HG03064 (cell line): ENCODE measurements at regions not wholly inside any gene's neighbourhood (a gene's known extent, or its start where the extent isn't known, plus 50 kb on each side); places are given as distances from the start of the nearest gene placed in this dataset.

Experiments used
- ATAC-seq: cut with Tn5 transposase; IDR thresholded peaks from one replicate; pipeline ENCODE4 v1.9.1; 2021; ENCODE audit warnings: low read depth; ENCODE audit not compliant: unreplicated experiment

DNA sequence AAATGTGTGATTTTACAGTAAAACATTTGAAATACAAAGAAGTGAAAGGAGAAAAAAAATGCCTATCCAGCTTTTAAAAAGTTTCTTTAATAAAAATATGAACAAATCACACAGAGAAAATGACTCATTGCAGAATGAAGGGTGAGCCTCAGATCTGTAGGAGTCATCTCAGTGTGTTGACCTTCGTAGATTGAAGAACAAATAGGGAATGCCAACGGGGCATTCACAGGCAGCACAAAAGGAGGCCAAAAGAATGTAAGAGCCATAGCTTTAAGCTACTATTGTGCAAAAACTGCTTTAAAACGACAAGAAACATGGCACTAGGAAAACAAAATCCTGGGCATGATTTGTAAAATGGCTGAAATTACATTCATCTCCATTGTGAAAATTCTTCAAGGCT is 782.7 kb upstream of the CELF2 start:
- no peak for ATAC-seq

- no peak for ATAC-seq
Measured at GRCh38 chr10:10247585-10247984, 770.1 kb upstream of the CELF2 start.

DNA sequence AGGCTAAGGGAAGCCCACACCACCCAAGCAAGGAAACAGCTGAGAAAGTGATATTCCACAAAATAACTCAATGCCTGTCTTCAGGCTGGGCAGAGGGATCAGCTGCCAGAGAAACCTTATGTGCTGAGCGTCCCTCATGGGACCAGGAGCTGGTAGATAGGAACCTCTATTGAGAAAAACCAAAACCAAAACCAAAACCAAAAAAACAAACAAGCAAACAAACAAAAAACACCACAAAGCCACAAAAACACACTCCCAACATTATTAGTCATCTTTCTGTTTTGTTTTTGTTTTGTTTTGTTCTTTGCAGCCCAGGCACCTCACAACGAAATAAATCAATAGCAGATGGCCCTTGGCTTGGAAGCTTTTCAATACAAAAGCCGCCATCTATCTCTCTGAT is 760.8 kb upstream of the CELF2 start:
- ATAC-seq, result no peak

DNA sequence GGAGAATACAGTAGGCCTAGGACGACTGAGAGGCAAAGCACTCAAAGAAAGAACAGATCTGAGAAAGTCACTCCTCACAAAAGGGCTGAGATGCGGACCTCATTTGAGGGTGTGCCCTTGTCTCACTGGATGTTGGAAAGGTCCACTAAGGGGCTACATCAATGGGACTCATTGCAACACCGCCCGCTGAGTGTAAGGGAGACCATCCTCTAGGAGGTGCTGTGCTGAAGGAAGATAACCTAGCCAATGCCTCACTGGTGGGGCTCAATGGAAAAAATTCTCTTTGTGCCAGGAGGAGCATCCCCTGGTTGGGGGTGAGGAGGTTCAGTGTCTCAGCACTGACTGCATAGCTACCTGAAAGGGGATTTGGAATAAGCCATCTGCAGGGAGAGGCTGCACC is 758.7 kb upstream of the CELF2 start:
- no peak for ATAC-seq

DNA sequence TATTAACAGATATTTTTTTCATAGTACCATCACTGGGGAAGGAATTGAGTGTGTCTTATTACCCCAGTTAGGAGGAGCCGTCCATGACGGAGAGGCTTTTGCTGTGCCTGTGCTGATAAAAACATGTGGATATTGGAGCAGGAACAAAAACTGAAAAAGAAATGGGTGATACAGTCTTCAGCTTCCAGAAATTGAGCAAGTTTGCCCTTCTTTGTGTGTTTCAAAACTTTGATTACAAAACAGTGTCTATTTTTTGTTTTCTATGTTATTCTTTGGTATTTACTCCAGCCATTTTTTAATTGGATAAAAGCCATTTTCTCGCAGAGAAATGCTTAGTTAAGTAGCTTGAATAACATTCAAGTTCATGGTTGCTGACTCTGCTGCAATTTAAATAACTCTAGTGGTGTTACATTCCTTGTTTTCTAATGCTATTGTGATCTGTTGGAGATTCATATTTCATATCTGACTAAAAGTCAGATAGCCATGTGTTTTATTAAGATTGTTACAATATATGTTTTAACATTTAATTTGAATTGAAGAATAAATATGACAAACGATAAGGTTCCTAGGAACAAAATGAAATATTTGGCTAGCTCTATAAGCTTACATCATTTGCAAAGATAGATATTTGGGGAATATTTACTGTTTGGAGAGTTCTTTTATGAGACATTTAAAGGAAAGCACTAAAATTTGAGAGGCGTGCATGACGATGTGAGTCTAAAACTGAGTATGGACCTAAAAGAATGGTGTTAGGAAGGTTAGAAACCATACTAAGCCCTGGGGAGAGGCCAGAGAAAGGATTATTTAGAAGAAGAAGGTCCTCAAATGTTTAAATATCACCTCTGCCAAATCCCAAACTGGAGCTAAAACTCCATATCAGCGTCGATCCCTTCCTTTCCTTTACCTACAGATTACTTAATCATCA is 747.3 kb upstream of the CELF2 start:
- no peak for ATAC-seq

DNA sequence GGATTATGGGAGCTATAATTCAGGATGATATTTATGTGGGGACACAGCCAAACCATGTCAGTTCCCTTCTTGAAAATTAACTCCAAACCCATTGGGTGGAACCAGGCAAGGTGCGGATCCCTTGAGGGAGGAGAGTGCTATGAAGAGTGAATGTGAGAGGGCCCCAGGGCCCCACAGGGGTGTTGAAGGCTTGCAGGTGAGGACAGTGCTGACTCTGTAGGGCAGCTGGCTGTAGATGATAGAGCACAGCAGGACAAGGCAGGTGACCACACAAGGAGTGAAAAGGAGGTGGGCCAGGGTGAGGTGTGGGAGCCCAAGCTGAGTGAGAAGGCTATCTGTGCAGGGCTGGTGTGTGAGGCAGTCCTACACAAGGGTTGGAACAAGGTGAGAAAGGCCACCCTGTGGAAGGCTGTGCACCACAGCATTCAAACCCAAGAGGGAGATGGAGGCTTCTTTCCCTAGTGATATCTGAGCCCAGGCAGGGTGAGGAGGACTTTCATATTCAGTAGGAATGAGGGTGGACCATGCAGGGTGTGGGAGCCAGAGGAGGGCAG is 746.0 kb upstream of the CELF2 start:
- ATAC-seq, result no peak

GRCh38 chr10:10273661-10274060 is 744.0 kb upstream of the CELF2 start:
- no peak for ATAC-seq

GRCh38 chr10:10279906-10280305 is 737.8 kb upstream of the CELF2 start:
- ATAC-seq, result no peak

DNA sequence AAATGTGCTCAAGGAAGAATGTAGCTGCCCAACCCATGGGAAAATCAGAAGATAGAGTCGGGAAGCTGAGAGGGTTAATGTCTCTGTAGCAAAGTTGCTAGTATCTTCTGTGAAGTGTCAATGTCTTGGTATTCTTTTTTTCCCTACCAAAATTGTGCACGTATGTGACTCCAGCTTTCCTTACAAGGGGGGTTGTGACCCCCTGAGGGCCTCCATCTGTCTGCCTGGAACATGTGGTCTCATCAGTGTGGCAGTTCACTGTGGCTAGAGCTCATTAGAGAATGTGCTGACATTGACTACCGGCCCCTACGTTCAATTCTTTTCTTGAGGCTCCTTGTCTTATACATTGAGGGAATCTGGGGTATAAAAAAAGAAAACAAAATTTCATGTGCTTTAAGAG is 725.2 kb upstream of the CELF2 start:
- no peak for ATAC-seq

- no peak for ATAC-seq
Measured at GRCh38 chr10:10293041-10293440, 724.6 kb upstream of the CELF2 start.

DNA sequence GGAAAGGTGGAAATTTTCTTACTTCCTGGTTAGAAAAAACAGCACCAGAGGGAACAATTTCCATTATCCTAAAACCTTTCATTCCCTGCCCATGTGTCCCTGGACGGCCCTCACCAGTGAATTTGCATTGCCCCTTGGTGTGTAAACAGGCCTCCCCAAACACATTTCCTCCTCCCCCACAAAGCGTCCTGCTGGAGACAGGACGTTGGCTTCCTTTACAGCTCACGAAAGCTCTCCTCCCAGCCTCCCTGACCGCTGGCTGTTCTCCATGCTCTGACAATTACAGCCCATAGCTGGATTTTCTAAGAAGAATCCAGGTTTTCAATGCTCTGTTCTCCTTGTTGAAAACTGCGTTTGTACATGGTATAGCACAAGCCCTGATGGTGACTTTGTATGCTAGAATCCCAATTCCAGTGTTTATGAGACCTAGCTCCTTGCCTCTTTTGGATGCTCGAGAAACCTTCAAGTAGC is 724.2 kb upstream of the CELF2 start:
- no peak for ATAC-seq

GRCh38 chr10:10294184-10294880 is 723.3 kb upstream of the CELF2 start:
- no peak for ATAC-seq

DNA sequence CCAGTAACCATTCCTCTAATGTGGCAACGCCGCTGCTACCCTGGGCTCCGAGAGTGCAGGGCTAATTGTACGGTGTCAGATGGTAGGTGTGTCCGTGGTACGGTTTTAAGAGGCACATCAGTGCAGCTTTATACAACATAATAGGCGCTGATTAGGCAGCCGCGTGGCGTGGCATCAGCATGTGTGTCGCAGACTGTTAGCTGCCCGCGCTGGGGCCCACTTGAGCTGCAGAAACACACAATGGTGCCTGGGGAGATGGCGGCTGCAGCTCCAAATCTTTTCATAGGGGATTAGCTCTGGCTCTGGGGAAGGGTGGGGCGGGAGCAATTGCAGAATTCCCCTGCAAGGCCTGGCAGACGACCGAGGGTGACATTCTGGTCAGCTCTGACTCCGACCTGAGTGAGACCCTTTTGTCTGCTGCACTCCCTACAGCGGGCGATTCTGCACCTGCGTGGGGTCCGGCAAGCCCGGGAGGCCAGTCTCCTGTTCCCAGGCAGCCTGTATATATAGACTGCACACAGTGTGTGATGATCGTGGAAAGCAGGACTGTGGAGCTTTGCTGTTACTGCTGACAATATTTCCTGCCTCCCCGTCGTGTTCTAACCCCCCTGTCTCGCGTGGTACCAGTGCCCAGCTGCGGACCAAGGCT is 722.7 kb upstream of the CELF2 start:
- ATAC-seq, result no peak

GRCh38 chr10:10295537-10295936 is 722.1 kb upstream of the CELF2 start:
- ATAC-seq, result no peak

DNA sequence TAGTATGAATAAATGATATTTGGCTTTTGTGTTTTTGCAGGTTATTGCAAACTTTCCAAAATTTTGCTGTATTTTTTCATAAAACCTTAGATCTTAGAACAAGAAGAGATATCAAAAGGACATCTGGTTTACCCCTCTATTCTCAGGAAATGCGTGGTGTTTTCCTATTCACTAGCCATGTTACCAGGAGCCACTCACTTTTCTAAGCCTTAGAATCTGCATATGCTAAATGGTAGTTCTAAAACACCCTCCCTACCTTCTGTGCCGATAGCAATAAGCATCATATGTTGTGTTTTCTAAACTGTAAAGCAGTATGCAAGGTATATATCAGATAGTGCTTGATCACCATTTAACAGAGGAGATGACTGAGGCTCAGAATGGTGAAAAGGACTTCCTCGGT is 715.0 kb upstream of the CELF2 start:
- no peak for ATAC-seq

GRCh38 chr10:10307036-10307435 is 710.6 kb upstream of the CELF2 start:
- ATAC-seq, result no peak

GRCh38 chr10:10307551-10307950 is 710.1 kb upstream of the CELF2 start:
- ATAC-seq, result no peak

DNA sequence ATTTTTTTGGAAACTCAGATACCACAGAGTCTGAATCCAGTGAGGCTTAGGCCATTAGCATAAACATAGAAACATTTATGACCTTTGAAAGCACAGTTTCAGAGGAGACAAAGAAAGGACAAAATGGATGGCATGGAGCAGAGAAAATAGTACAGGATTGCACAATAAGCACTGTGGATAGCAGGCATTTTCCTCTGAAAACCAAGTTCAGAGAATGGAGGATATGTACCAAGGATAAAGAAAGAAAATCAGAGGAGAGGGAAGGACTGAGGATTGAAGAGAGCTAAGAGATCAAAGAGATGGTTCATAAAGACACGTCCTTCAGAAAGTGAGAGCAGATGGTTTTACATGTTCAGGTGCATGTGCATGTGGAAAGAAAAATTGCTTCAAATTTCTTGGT is 707.2 kb upstream of the CELF2 start:
- no peak for ATAC-seq

- ATAC-seq, result no peak
Measured at GRCh38 chr10:10311966-10312365, 705.7 kb upstream of the CELF2 start.

DNA sequence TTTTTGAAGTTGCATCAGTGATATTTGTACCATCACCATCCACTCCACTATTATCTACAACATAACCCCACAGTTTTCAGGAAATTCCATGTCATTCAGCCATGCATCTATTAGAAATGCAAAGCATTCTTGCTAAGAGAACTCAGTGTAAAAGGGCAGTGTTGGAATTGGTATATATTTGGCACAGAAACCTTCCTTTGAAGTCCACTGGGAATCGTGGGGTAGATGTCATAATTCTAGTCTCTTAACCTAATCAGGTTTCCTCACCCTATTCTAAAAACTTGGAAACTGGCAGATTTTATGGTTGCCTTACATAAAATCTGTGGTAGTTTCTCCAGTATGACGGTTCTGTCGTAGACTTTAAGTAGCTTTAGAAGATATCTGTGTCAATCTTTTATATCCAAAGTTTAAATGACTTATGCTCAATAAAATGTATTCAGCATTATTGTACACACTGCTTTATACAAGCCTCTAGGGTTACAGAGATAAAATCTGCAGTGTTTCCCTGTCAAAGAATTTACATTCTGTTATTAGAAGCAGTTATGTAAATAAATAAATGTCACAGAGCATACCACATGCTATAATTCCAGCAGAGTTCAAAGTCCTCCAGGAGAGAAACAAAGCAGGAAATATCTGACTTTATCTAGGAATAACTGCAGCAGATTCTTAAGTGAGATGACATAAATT is 704.4 kb upstream of the CELF2 start:
- no peak for ATAC-seq
